H1 (cell line): ENCODE measurements at regions not wholly inside any gene's neighbourhood (a gene's known extent, or its start where the extent isn't known, plus 50 kb on each side); places are given as distances from the start of the nearest gene placed in this dataset.

Source experiments
- CTCF ChIP-seq, 3 experiments: IDR thresholded peaks; 1 replicate in 2 of 3; 2 replicates in 1 of 3; pipeline versions ENCODE4 v1.5.1 to v1.6.1; 2011; ENCODE audit warnings: low read length in 3 of 3, mild to moderate bottlenecking in 3 of 3, inconsistent platforms in 2 of 3, low read depth in 1 of 3, moderate library complexity in 1 of 3; ENCODE audit not compliant: insufficient read depth in 1 of 3; ENCODE audit errors: control extremely low read depth in 1 of 3
- GABPA ChIP-seq: IDR thresholded peaks from 2 replicates; pipeline ENCODE4 v1.6.1; 2011; ENCODE audit warnings: mild to moderate bottlenecking, low read length, moderate library complexity, borderline replicate concordance; ENCODE audit not compliant: insufficient read depth
- POLR2A ChIP-seq, 2 experiments: IDR thresholded peaks; 1 replicate in 1 of 2; 2 replicates in 1 of 2; pipeline ENCODE4 v1.6.1; 2011; ENCODE audit warnings: low read depth in 2 of 2, low read length in 2 of 2, mild to moderate bottlenecking in 2 of 2; ENCODE audit errors: control extremely low read depth in 1 of 2
- RAD21 ChIP-seq, 2 experiments: IDR thresholded peaks in 1 of 2; conservative IDR thresholded peaks in 1 of 2; 2 replicates each; pipeline ENCODE4 v1.6.1; 2011; ENCODE audit warnings: low read depth in 2 of 2, low read length in 2 of 2, improper control_type of control experiment in 1 of 2, inconsistent platforms in 1 of 2, mild to moderate bottlenecking in 1 of 2, moderate library complexity in 1 of 2
- RBBP5 ChIP-seq: IDR thresholded peaks from 2 replicates; pipeline ENCODE4 v1.7.1; 2012; ENCODE audit warnings: low read depth, mild to moderate bottlenecking, inconsistent platforms, low read length, moderate library complexity, borderline replicate concordance
- YY1 ChIP-seq: IDR thresholded peaks from 2 replicates; pipeline ENCODE4 v1.6.1; 2011; ENCODE audit warnings: low read depth, mild to moderate bottlenecking, low read length

- TF ChIP-seq CTCF (IDR thresholded peaks at IDR 0.05; ENCODE audit: control extremely low read depth in 1 of 3, insufficient read depth in 1 of 3, low read depth in 1 of 3, low read length in 3 of 3) (no peak), GABPA (no peak), RBBP5 (no peak), POLR2A (IDR thresholded peaks at IDR 0.05; ENCODE audit: control extremely low read depth in 1 of 2, low read depth in 2 of 2, low read length in 2 of 2) (no peak), YY1 (no peak), RAD21 (IDR thresholded peaks at IDR 0.05 in 1 of 2, conservative IDR thresholded peaks at IDR 0.05 in 1 of 2; ENCODE audit: low read depth in 2 of 2, low read length in 2 of 2) (no peak)
These were observed 59.7 kb upstream of the ARID2 start for GRCh38 chr12:45669792-45670191.
